H1 (cell line): ENCODE measurements at regions not wholly inside any gene's neighbourhood (a gene's known extent, or its start where the extent isn't known, plus 50 kb on each side); places are given as distances from the start of the nearest gene placed in this dataset.
A peak's percentile ranks its signal among the peaks of the same experiment; 100 is the strongest.

Source experiments
- CTCF ChIA-PET: fragments of 300-600 bp; sonication (Branson Sonifier 250); formaldehyde crosslinking; loops from one replicate; lab custom pipeline; 2021; ENCODE audit not compliant: partially characterized antibody; lab: Charles Lee
- POLR2A ChIA-PET: fragments of 300-600 bp; sonication (Branson Sonifier 250); formaldehyde crosslinking; loops from one replicate; lab custom pipeline; 2021; ENCODE audit warnings: inconsistent platforms; ENCODE audit not compliant: partially characterized antibody; lab: Charles Lee
- DNase-seq, 2 experiments: peaks; one replicate each; pipeline versions ENCODE4 v3.0.0 to v3.0.0-alpha.2; 2010 to 2022; ENCODE audit warnings: low spot score in 2 of 2, low read depth in 1 of 2, mixed read lengths in 1 of 2
- FAIRE-seq: peaks from 2 replicates; lab custom pipeline; 2011; peaks lifted over from hg19 to GRCh38; lab: Jason Lieb, UNC
- H2AFZ ChIP-seq: 2 replicates; pipeline ENCODE4 v1.8.1; 2012; ENCODE audit warnings: low read length, inconsistent platforms
- H2AK5ac ChIP-seq: 2 replicates; pipeline ENCODE4 v1.6.1; 2013; ENCODE audit warnings: low read depth, low read length
- H2BK120ac ChIP-seq: replicated peaks from 2 replicates; pipeline ENCODE3; 2013; ENCODE audit warnings: low read depth, low read length, inconsistent platforms
- H2BK12ac ChIP-seq: 2 replicates; pipeline ENCODE4 v1.6.1; 2013; ENCODE audit warnings: low read depth, low read length
- H2BK15ac ChIP-seq: 2 replicates; pipeline ENCODE4 v1.6.1; 2013; ENCODE audit warnings: low read length
- H2BK20ac ChIP-seq: 2 replicates; pipeline ENCODE4 v1.6.1; 2013; ENCODE audit warnings: low read length
- H2BK5ac ChIP-seq: 2 replicates; pipeline ENCODE4 v1.6.1; 2013; ENCODE audit warnings: low read depth, low read length
- H3K14ac ChIP-seq: 2 replicates; pipeline ENCODE4 v1.6.1; 2013; ENCODE audit warnings: inconsistent platforms; ENCODE audit not compliant: insufficient read length
- H3K18ac ChIP-seq: 2 replicates; pipeline ENCODE4 v1.6.1; 2013; ENCODE audit warnings: low read length; ENCODE audit errors: extremely low read depth
- H3K23ac ChIP-seq: 2 replicates; pipeline ENCODE4 v1.6.1; 2013; ENCODE audit warnings: inconsistent platforms; ENCODE audit not compliant: insufficient read length
- H3K23me2 ChIP-seq: 2 replicates; pipeline ENCODE4 v1.6.1; 2013; ENCODE audit warnings: low read depth, low read length
- H3K27ac ChIP-seq: 2 replicates; pipeline ENCODE4 v1.6.1; 2011; ENCODE audit warnings: low read depth, low read length, inconsistent platforms
- H3K27me3 ChIP-seq, 4 experiments: replicated peaks in 1 of 4; 1 replicate in 1 of 4; 2 replicates in 3 of 4; pipeline versions ENCODE4 v1.6.1 to v1.8.1; 2011 to 2013; ENCODE audit warnings: low read length in 3 of 4, mild to moderate bottlenecking in 3 of 4, inconsistent platforms in 2 of 4, mixed read lengths in 2 of 4, moderate library complexity in 1 of 4; ENCODE audit not compliant: control insufficient read depth in 3 of 4, insufficient read depth in 3 of 4; ENCODE audit errors: extremely low read depth in 1 of 4
- H3K36me3 ChIP-seq, 4 experiments: 2 replicates each; pipeline versions ENCODE4 v1.6.1 to v1.8.1; 2011 to 2013; ENCODE audit warnings: mild to moderate bottlenecking in 4 of 4, low read length in 3 of 4, moderate library complexity in 2 of 4, control low read depth in 1 of 4, inconsistent platforms in 1 of 4; ENCODE audit not compliant: insufficient read depth in 4 of 4, control insufficient read depth in 2 of 4
- H3K4ac ChIP-seq: replicated peaks from 2 replicates; pipeline ENCODE3; 2013; ENCODE audit warnings: low read length, low read depth, mixed read lengths, inconsistent platforms; ENCODE audit not compliant: insufficient read length
- H3K4me1 ChIP-seq, 4 experiments: replicated peaks in 1 of 4; 1 replicate in 1 of 4; 2 replicates in 3 of 4; pipeline versions ENCODE4 v1.6.1 to v1.8.1; 2011 to 2013; ENCODE audit warnings: low read length in 3 of 4, inconsistent platforms in 2 of 4, mixed read lengths in 1 of 4; ENCODE audit not compliant: insufficient read depth in 4 of 4, control insufficient read depth in 3 of 4
- H3K4me2 ChIP-seq, 2 experiments: 2 replicates each; pipeline versions ENCODE4 v1.6.1 to v1.8.1; 2011 to 2013; ENCODE audit warnings: low read depth in 2 of 2, low read length in 2 of 2, control low read depth in 1 of 2, inconsistent platforms in 1 of 2, mild to moderate bottlenecking in 1 of 2; ENCODE audit not compliant: insufficient read depth in 1 of 2
- H3K4me3 ChIP-seq, 4 experiments: fragments of 200-600, 300-600 bp in 1 of 4; sonication (generic), shearing (Covaris generic), sonication (Bioruptor Twin) in 1 of 4; 2 replicates each; pipeline versions ENCODE4 v1.5.1 to v1.8.1; 2011 to 2016; ENCODE audit warnings: low read length in 4 of 4, low read depth in 3 of 4, control low read depth in 2 of 4, inconsistent platforms in 2 of 4, mild to moderate bottlenecking in 2 of 4, mixed read lengths in 1 of 4, moderate library complexity in 1 of 4; ENCODE audit not compliant: insufficient read depth in 2 of 4; ENCODE audit errors: extremely low read depth in 1 of 4
- H3K56ac ChIP-seq: replicated peaks from 2 replicates; pipeline ENCODE3; 2013; ENCODE audit warnings: low read depth, mild to moderate bottlenecking, mixed read lengths, low read length, inconsistent platforms; ENCODE audit not compliant: insufficient read length
- H3K79me1 ChIP-seq: 2 replicates; pipeline ENCODE4 v1.6.1; 2013; ENCODE audit warnings: low read depth, low read length, control low read depth
- H3K79me2 ChIP-seq, 2 experiments: 2 replicates each; pipeline versions ENCODE4 v1.6.1 to v1.8.1; 2012 to 2013; ENCODE audit warnings: low read length in 2 of 2, mild to moderate bottlenecking in 2 of 2, inconsistent platforms in 1 of 2; ENCODE audit not compliant: insufficient read depth in 2 of 2, control insufficient read depth in 1 of 2
- H3K9ac ChIP-seq, 4 experiments: replicated peaks in 1 of 4; 1 replicate in 1 of 4; 2 replicates in 3 of 4; pipeline versions ENCODE4 v1.6.1 to v1.8.1; 2011 to 2013; ENCODE audit warnings: low read depth in 3 of 4, low read length in 3 of 4, control low read depth in 2 of 4, mild to moderate bottlenecking in 2 of 4, moderate library complexity in 2 of 4, inconsistent platforms in 1 of 4; ENCODE audit errors: extremely low read depth in 1 of 4
- H3K9me3 ChIP-seq, 2 experiments: 2 replicates each; pipeline versions ENCODE4 v1.6.1 to v1.8.1; 2012 to 2013; ENCODE audit warnings: mild to moderate bottlenecking in 2 of 2, moderate library complexity in 2 of 2, control low read depth in 1 of 2, inconsistent platforms in 1 of 2, low read depth in 1 of 2, low read length in 1 of 2, mixed read lengths in 1 of 2; ENCODE audit not compliant: insufficient read depth in 2 of 2
- H4K20me1 ChIP-seq, 2 experiments: replicated peaks in 1 of 2; 2 replicates each; pipeline versions ENCODE3 to v1.8.1; 2011 to 2013; ENCODE audit warnings: inconsistent platforms in 2 of 2, low read length in 2 of 2, mild to moderate bottlenecking in 1 of 2; ENCODE audit not compliant: insufficient read depth in 2 of 2, control insufficient read depth in 1 of 2
- H4K5ac ChIP-seq: 2 replicates; pipeline ENCODE4 v1.6.1; 2013; ENCODE audit warnings: low read length, low read depth, mixed read lengths, inconsistent platforms; ENCODE audit not compliant: insufficient read length
- H4K8ac ChIP-seq: 2 replicates; pipeline ENCODE4 v1.8.0; 2013; ENCODE audit warnings: mild to moderate bottlenecking, moderate library complexity, low read length, inconsistent platforms; ENCODE audit not compliant: insufficient read depth; ENCODE audit errors: extremely low read depth
- H4K91ac ChIP-seq: replicated peaks from 2 replicates; pipeline ENCODE3; 2013; ENCODE audit warnings: low read length, mixed read lengths, inconsistent platforms; ENCODE audit not compliant: insufficient read length
- CHD1 ChIP-seq: IDR thresholded peaks from 2 replicates; pipeline ENCODE4 v1.6.1; 2012; ENCODE audit warnings: low read depth, low read length, improper control_type of control experiment
- FOSL1 ChIP-seq: IDR thresholded peaks from 2 replicates; pipeline ENCODE4 v1.6.1; 2011; ENCODE audit warnings: mild to moderate bottlenecking, low read depth, low read length, moderate library complexity; ENCODE audit not compliant: insufficient read depth
- RXRA ChIP-seq: IDR thresholded peaks from 2 replicates; pipeline ENCODE4 v1.6.1; 2011; ENCODE audit warnings: low read depth, mild to moderate bottlenecking, low read length, moderate library complexity; ENCODE audit not compliant: insufficient read depth
- SIRT6 ChIP-seq: IDR thresholded peaks from one replicate; pipeline ENCODE4 v1.7.1; 2012; ENCODE audit warnings: low read length, inconsistent platforms
- SP2 ChIP-seq: IDR thresholded peaks from 2 replicates; pipeline ENCODE4 v1.6.1; 2012; ENCODE audit warnings: mild to moderate bottlenecking, low read length, inconsistent platforms
- WGBS, 2 experiments: shearing (Covaris generic) in 1 of 2; methylation state at CpG; one replicate each; pipeline versions ENCODE4 v1.1.6 to v1.1.7; 2013 to 2015; ENCODE audit warnings: low lambda C conversion rate in 2 of 2, mixed read lengths in 2 of 2, inconsistent platforms in 1 of 2, low coverage in 1 of 2, missing lambda C conversion rate in 1 of 2; ENCODE audit not compliant: insufficient replicate concordance in 2 of 2, insufficient coverage in 1 of 2, insufficient read length in 1 of 2; ENCODE audit errors: extremely low coverage in 1 of 2, missing lambda C conversion rate in 1 of 2; 5-methylcytosine and 5-hydroxymethylcytosine counted together

- Histone ChIP-seq H4K5ac (no peak overlapping the region), H4K91ac (peak overlapping the region; percentile 51), H2BK5ac (no peak overlapping the region), H3K4me2 (no peak overlapping the region), H3K14ac (no peak overlapping the region), H2BK15ac (no peak overlapping the region), H3K4me3 (no peak overlapping the region), H3K27ac (no peak overlapping the region), H3K9me3 (no peaks in the 10 kb centered on the region; a peak in 1 of 4 replicates), H3K79me1 (no peaks in the 10 kb centered on the region), H3K18ac (no peak overlapping the region), H3K9ac (no peak overlapping the region), H3K36me3 (no peaks in the 10 kb centered on the region), H3K23ac (no peak overlapping the region), H2AFZ (no peak overlapping the region), H3K56ac (no peak overlapping the region), H2BK12ac (no peak overlapping the region), H3K79me2 (no peaks in the 10 kb centered on the region), H4K8ac (no peak overlapping the region), H2BK20ac (no peak overlapping the region), H3K4ac (no peak overlapping the region), H2AK5ac (no peak overlapping the region), H3K27me3 (no peaks in the 10 kb centered on the region), H3K4me1 (no peaks in the 10 kb centered on the region), H4K20me1 (no peaks in the 10 kb centered on the region), H3K23me2 (no peaks in the 10 kb centered on the region), H2BK120ac (no peak overlapping the region)
- ChIA-PET POLR2A (no interaction called here), CTCF (no interaction called here)
- WGBS, 2 experiments = 97% methylated on average over 5 of the region's 5 CpGs; no CpG with 5 or more reads in 1 of the 2 experiments
- DNase-seq = no peak
- FAIRE-seq = no peak
- no peak for TF ChIP-seq SP2
- no peak for TF ChIP-seq RXRA
- no peak for TF ChIP-seq CHD1
- no peak for TF ChIP-seq FOSL1
- no peak for TF ChIP-seq SIRT6
These were observed 92.4 kb upstream of the ADARB2 start for GRCh38 chr10:1829712-1830111.
